Uterus (tissue), 3 donors: ENCODE measurements at regions not wholly inside any gene's neighbourhood (a gene's known extent, or its start where the extent isn't known, plus 50 kb on each side); places are given as distances from the start of the nearest gene placed in this dataset.

ENCODE experiments used
- DNase-seq, 2 donors: peaks; one replicate each; pipeline ENCODE4 v3.0.0-alpha.2; 2019 to 2020
- H3K27ac ChIP-seq, 2 donors: fragments of 200-600 bp; sonication (generic); 1 replicate in 1 of 2; 2 replicates in 1 of 2; pipeline ENCODE4 v1.5.1; 2016 to 2018
- H3K27me3 ChIP-seq, 2 donors: fragments of 200-600 bp; sonication (generic); one replicate each; pipeline ENCODE4 v1.5.1; 2018 to 2019; ENCODE audit warnings: control low read depth in 1 of 2
- H3K36me3 ChIP-seq, 2 donors: fragments of 200-600 bp; sonication (generic); one replicate each; pipeline ENCODE4 v1.5.1; 2019; ENCODE audit warnings: control low read depth in 1 of 2
- H3K4me1 ChIP-seq, 2 donors: fragments of 200-600 bp; sonication (generic); one replicate each; pipeline ENCODE4 v1.5.1; 2018 to 2019; ENCODE audit warnings: control low read depth in 1 of 2
- H3K4me3 ChIP-seq, 2 donors: fragments of 200-600 bp; sonication (generic); 1 replicate in 1 of 2; 2 replicates in 1 of 2; pipeline ENCODE4 v1.5.1; 2018 to 2019; ENCODE audit warnings: mild to moderate bottlenecking in 1 of 2
- H3K9me3 ChIP-seq, 2 donors: fragments of 200-600 bp; sonication (generic); one replicate each; pipeline ENCODE4 v1.5.1; 2019; ENCODE audit warnings: control low read depth in 1 of 2
- CTCF ChIP-seq, 4 experiments: fragments of 200-600 bp in 2 of 4; fragments of 450-650 bp in 2 of 4; sonication (generic) in 2 of 4; IDR thresholded peaks; one replicate each; pipeline ENCODE4 v1.5.1; 2016 to 2019; ENCODE audit warnings: antibody characterized with exemption in 4 of 4, mild to moderate bottlenecking in 2 of 4, moderate library complexity in 1 of 4
- POLR2A ChIP-seq, 2 donors: fragments of 450-650 bp; IDR thresholded peaks; one replicate each; pipeline ENCODE4 v1.6.1; 2016; ENCODE audit warnings: antibody characterized with exemption in 2 of 2, mild to moderate bottlenecking in 1 of 2, moderate library complexity in 1 of 2
- intact Hi-C: fragments of 100-400 bp; cut with DNase I; formaldehyde crosslinking; loops from one replicate; pipeline ENCODE4 v1.15.1; 2023; ENCODE audit warnings: low total_unique reads
- donor health status: DM: yes; HTN: yes; CAD: no.

- no peaks in the 10 kb centered on the region for H3K27me3 ChIP-seq
- TF ChIP-seq CTCF (IDR thresholded peaks at IDR 0.05) (no peak), POLR2A (IDR thresholded peaks at IDR 0.05) (no peak)
- no peaks in the 10 kb centered on the region for H3K9me3 ChIP-seq
- H3K4me1 ChIP-seq: peaks cover 0 to 5% of the 10 kb centered on the region in 2 donors
- no peak overlapping the region for H3K4me3 ChIP-seq
- no peak for DNase-seq
- H3K27ac ChIP-seq: no peak overlapping the region
- no peaks in the 10 kb centered on the region for H3K36me3 ChIP-seq
- intact Hi-C loops: no loop called here
Measured at GRCh38 chr11:94671553-94672366, 96.4 kb upstream of the AMOTL1 start.

- H3K27ac ChIP-seq: no peak overlapping the region
- no peaks in the 10 kb centered on the region for H3K27me3 ChIP-seq
- H3K36me3 ChIP-seq: no peaks in the 10 kb centered on the region
- intact Hi-C loops: no loop called here
- no peak overlapping the region for H3K4me3 ChIP-seq
- TF ChIP-seq POLR2A (IDR thresholded peaks at IDR 0.05) (no peak), CTCF (IDR thresholded peaks at IDR 0.05) (no peak)
- peaks cover 0 to 5% of the 10 kb centered on the region in 2 donors for H3K4me1 ChIP-seq
- H3K9me3 ChIP-seq: no peaks in the 10 kb centered on the region
- no peak for DNase-seq
Measured at GRCh38 chr11:94672636-94673035, 95.5 kb upstream of the AMOTL1 start.

GRCh38 chr11:94673386-94673785 is 94.8 kb upstream of the AMOTL1 start:
- Histone ChIP-seq H3K4me1 (peaks cover 0 to 5% of the 10 kb centered on the region in 2 donors), H3K27ac (peak overlapping the region in 1 of 2 donors; percentile 10), H3K4me3 (no peak overlapping the region), H3K27me3 (no peaks in the 10 kb centered on the region), H3K9me3 (no peaks in the 10 kb centered on the region), H3K36me3 (no peaks in the 10 kb centered on the region)
- intact Hi-C loops: no loop called here
- TF ChIP-seq CTCF (IDR thresholded peaks at IDR 0.05) (no peak), POLR2A (IDR thresholded peaks at IDR 0.05) (no peak)
- no peak for DNase-seq

GRCh38 chr11:94673951-94674491 is 94.1 kb upstream of the AMOTL1 start:
- no peak for TF ChIP-seq CTCF (IDR thresholded peaks at IDR 0.05)
- TF ChIP-seq POLR2A (IDR thresholded peaks at IDR 0.05): no peak
- intact Hi-C loops: no loop called here
- Histone ChIP-seq H3K27me3 (no peaks in the 10 kb centered on the region), H3K4me3 (no peak overlapping the region), H3K4me1 (peaks cover 0 to 5% of the 10 kb centered on the region in 2 donors), H3K9me3 (no peaks in the 10 kb centered on the region), H3K27ac (peak overlapping the region in 1 of 2 donors; percentile 10), H3K36me3 (no peaks in the 10 kb centered on the region)
- peak; percentile 30 to 37 for DNase-seq

GRCh38 chr11:94675239-94675638 is 92.9 kb upstream of the AMOTL1 start:
- DNase-seq: no peak
- H3K27me3 ChIP-seq: no peaks in the 10 kb centered on the region
- TF ChIP-seq POLR2A (IDR thresholded peaks at IDR 0.05): no peak
- TF ChIP-seq CTCF (IDR thresholded peaks at IDR 0.05): no peak
- no peaks in the 10 kb centered on the region for H3K9me3 ChIP-seq
- no peak overlapping the region for H3K27ac ChIP-seq
- no peak overlapping the region for H3K4me3 ChIP-seq
- H3K36me3 ChIP-seq: no peaks in the 10 kb centered on the region
- intact Hi-C loops: no loop called here
- H3K4me1 ChIP-seq: peaks cover 0 to 5% of the 10 kb centered on the region in 2 donors
